NCI-H2196 treated with DMSO at 0.1 percent for 48 hours (cell line): ENCODE measurements at regions not wholly inside any gene's neighbourhood (a gene's known extent, or its start where the extent isn't known, plus 50 kb on each side); places are given as distances from the start of the nearest gene placed in this dataset.
"Not testable (repeated sequence)": the region's sequence is repeated elsewhere in the genome, so short reads cannot be mapped to it uniquely, and the experiment has no call there.

Source experiments
- DNase-seq: peaks from one replicate; lab custom pipeline; 2025; ENCODE audit not compliant: unreplicated experiment; lab: John Stamatoyannopoulos, UW

DNA sequence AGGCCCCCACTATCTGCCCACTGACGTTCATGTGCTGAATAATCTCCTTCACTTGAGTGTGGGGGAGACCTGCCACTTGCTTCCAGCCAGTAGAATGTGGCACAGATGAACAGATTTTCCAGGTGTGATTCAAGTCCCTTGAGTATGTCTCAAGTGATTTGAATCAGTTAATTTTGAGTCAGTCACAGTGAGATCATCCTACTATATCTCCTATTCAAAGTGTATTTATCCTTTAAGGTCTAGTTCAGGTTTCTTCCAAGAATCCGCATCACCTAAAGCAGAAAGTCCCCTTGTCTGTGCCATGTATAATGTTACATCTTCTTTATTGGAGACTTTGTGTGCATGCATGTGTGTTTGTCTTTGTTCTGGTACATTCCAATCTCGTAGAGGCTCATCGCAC is 208.3 kb upstream of the DAB2 start:
- DNase-seq, result no peak

DNA sequence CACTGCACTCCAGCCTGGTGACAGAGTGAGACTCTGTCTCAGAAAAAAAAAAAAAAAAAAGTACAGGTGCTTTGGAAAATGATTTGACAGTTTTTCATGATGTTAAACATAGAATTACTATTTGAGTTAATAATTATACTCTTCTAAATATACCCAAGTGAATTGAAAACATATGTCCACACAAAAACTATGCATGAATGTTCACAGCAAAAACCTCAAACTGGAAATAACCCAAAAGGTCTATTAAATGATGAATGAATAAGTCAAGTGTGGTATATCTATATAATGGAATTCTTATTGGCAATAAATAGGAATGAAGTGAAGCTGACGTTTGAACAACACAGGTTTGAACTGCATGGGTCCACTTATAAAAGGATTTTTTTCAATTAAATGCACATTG is 207.2 kb upstream of the DAB2 start:
- no peak for DNase-seq

DNA sequence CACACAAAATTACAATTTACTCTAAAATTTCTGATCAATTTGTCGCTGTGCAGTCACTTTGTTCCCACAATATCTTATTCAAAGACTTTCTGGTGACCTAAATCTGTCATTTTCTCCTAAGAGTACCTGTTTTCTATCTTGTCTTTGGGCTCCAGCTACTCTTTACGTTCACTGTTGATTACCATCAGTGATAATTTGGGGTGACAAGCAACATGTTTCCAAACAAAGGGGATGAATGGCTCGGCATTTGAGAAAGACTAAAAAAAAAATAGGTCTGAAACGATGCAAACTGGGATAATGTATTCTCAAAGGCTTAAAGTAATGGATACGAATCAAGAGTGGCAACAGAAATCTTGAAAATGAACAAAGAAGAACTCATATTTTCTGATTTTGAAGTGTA is 205.2 kb upstream of the DAB2 start:
- DNase-seq, result no peak

DNA sequence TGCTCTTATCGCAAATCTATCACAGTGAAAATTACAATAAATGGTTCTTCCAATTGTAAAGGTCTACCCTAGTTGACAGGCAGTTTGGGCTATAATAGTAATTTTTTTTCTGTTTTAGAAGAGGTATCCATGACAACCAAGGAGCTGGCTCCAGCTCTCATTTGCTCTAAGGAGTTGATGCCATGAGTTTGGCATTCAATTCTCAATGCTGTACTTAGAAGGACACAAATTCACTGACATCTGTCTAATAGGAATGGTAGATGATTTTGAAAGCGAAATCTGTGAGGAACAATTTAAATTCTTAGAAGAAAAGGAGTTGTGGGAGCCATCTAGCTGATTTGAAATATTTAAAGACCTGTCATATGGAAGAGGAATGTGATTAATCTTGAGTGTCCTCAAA is 203.6 kb upstream of the DAB2 start:
- no peak for DNase-seq

DNA sequence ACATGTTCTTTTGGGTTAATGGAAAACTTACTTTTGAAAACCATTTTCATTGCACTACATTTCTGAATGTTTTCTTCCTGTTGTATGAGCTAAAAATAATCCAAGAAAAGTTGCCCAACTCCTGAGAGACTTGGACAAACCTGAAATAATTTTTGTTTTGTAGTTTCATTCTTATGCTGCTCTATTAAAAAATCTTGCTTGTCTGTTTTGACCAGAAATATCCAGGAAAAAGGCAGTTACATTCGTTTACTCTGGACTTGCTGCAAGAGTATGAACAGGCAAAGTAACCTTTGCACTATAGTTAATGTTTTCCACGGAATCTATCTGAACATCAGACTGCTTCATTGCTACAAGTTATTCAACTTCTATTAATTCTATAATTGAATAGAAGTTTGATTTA is 200.1 kb upstream of the DAB2 start:
- no peak for DNase-seq

DNA sequence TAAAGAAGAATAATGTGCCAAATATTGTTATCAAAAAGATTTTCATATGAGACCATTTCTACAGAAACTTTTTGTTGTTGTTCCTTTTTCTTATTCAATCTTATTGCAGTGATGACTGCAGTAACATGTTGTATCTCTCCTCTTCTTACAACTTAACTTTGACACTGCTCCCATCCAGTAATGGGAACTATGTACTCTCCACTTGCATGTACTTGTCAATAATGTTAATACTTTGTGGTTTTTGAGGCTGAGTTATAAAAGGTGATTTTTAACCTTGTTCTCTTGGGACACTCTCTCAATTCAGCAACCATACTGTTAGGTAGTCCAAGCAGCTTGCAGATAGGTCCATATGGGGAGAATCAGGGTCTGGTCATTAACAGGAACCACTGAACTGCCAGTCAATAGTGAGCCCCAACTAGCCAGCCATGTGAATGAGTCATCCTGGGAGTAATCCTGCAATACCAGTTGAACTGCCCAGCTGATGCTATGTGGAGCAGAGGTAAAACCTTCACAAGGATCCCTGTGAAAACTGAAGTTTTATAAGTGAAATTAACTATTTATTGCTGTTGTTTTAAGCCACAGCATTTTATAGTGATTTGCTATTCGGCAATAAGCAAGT is 199.6 kb upstream of the DAB2 start:
- no peak for DNase-seq

DNA sequence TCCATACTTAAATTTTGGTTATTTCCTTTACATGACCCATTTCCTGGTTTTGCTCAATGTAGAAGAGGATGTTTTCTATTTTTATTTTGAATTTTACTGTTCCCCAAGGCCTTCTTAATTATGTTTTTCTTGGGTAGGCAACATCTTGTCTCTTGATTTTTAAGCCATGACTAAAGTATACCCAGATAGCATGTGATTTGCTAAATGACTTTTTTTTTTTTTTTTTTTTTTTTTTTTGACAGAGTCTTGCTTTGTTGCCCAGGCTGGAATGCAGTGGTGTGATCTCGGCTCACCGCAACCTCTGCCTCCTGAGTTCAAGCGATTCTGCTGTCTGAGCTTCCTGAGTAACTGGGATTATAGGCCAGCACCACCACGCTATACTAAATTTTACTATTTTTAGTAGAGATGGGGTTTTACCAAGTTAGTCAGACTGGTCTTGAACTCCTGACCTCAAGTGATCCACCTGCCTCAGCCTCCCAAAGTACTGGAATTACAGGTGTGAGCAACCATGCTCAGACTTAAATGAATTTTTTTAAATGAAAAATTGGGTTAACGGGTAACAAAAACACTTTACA is 198.6 kb upstream of the DAB2 start:
- no peak for DNase-seq

DNA sequence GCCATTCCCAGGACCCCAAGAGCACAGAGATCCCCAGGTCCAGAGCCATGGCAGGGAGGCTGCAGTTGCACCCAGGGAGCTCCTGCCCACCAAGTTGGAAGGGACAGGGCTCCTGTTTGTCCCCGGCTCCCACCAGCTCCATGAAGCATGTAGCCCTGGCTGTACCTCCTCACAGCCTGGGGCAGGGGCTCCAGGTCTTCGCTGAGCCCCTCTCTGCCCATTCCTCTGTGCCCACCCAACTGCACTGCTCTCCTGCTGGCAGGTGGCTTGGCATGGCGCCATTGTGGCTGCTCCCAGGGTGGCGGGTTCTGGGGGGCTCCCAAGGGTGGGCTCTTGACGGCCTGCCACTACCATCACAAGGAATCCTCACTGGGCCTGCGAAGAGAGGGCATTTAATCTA is 197.5 kb upstream of the DAB2 start:
- DNase-seq, result no peak

DNA sequence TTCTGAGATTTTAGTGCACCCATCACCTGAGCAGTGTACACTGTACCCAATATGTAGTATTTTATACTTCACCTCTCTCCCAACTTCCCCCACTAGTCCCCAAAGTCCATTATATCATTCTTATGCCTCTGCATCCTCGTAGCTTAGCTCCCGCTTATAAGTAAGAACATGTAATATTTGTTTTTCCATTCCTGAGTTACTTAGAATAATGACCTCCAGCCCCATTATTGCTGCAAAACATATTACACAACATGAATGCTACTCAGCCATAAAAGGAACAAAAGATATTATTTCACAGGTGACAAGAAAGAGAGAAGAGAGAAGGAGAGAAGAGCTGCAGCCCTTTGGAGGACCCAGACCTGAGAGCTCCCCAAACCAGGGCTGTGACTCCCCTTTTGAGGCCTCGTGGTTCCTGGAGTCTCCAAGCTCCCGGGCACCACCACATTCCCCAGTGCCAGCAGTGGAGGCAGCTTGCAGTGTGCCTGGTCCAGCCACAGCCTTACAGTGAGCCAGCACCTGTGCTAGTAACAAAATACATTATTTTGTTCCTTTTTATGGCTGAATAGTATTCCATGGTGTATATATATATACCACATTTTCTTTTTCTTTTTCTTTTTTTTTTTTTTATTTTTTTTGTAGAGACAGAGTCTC is 194.5 kb upstream of the DAB2 start:
- DNase-seq, result no peak

DNA sequence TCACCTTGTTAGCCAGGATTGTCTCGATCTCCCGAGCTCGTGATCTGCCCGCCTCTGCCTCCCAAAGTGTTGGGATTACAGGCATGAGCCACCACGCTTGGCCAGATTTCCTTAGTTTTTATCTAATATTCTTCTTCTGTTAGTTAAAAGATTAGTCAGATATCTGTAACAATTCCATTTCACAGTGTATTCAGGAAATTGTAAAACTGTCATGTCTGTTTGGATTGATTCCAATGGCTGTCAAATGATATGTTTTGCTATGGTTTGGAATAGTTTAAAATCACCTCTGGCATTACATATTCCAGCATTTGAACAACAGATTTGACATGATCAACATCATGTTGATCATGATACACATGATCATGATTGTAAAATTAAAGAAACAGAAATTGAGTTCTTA is 193.6 kb upstream of the DAB2 start:
- DNase-seq, result no peak

DNA sequence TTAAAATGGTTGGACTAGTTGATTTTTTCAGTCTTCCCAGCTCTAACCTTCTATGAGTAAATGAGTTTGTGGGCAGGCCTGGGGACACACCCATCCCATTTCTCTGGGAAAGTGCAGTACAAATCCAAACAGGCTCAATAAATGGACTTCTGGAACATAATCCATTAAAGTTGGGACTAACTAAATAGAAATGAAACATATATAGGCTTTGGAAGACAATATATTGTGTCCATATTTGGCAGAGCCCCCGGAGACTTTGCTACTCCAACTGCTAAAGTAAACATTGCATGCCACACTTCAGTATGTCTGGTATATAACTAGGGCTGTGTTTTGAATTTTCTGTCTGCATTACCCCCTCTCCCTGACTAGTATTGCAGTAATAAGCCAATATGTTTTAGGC is 191.4 kb upstream of the DAB2 start:
- no peak for DNase-seq

DNA sequence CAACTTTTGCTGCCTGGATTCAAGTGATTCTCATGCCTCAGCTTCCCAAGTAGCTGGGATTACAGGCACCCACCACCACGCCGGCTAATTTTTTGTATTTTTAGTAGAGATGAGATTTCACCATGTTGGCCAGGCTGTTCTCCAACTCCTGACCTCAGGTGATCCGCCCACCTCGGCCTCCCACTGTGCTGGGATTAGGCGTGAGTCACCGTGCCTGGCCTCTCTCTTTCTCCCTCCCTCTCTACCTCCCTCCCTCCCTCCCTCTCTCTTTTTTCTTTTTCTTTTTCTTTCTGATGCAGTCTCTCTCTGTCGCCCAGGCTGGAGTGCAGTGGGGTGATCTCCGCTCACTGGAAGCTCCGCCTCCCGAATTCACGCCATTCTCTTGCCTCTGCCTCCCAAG is 186.3 kb upstream of the DAB2 start:
- not testable (repeated sequence) for DNase-seq

DNA sequence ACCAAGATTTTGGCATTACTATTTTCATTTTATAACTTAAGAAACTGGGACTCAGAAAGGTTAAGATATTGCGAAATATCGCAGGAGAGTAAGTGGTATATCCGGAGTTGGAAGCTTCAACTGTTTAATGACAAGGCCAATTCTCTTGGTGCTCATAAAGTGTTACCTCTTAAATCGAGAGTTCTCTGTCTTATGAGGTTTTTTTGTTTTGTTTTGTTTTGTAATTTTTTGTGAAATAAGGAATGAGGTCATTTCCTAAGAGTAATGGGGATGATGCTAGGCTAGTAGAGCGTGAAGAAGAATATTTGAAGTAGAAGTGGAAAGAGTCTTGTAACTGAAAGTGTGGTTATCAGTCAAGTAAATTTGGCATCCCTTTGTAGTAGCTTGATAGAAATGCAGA is 183.2 kb upstream of the DAB2 start:
- no peak for DNase-seq

DNA sequence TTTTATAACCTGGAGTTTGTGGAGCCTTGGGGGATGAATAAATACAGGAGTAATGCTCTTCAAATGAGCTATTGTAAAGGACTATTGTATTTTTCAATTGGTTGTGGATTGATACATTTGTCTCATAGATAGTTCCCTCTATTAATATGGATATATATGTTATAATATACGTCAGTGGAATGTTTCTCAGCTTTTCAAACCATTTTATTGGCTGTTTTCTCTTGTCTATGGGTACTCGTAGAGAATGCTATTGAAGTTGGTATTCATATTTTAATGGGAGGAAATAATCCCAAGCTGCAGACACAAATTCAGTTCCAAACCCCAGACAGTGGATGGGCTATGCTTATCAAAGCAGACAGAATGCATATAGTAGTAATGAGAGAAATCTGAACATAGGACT is 181.8 kb upstream of the DAB2 start:
- DNase-seq, result no peak

DNA sequence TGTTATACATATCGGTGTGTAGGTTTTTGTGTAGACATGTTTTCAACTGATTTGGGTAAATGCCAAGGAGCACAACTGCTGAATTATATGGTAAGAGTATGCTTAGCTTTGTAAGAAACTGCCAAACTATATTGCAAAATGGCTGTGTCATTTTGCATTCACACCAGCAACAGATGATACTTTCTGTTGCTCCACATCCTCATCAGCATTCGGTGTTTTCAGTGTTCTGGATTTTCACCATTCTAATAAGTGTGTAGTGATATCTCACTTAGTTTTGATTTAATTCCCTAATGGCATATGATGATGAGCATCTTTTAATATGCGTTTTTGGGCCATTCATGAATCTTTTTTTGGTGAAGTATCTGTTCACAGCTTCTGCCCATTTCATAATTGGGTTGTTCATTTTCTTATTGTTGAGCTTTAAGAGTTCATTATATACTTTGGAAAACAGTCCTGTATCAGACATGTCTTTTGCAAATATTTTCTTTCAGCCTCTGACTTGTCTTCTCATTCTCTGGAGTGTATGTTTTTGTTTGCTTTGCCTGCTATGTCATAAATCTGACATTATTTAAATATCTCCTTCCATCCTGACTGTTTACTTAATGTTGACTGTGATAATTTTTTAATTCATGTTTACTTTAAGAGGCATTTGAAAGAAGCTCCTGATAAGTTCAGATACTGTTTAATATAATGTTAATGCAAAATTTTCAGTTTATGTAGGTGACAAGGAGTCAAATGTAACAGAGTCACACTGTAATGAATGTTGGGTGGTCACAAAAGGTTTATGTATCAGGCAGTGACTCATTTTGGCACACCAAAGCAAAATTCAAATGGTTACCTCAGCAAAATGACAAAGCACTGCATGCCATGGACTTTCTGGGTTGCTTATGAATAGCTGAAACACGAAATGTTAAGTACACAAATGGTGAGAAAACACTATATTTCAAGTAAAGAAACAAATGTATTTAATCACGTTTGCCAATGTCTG is 181.1 kb upstream of the DAB2 start:
- no peak for DNase-seq

DNA sequence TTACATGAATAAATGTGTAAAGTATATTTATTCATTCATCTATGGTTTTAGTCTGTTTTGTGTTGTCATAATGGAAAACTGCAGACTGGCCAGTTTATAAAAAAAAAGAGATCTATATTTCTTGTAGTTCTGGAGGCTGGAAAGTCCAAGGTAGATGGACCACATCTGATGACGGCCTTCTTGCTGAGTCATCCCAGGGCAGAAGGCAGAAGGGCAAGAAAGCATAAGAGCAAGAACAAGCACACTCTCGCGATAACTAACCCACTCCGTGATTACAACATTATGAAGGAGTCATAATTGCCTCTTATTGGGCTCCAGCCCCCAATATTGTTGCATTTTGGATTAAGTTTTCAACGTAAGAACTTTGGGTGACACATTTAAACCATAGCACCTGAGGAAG is 180.4 kb upstream of the DAB2 start:
- no peak for DNase-seq

DNA sequence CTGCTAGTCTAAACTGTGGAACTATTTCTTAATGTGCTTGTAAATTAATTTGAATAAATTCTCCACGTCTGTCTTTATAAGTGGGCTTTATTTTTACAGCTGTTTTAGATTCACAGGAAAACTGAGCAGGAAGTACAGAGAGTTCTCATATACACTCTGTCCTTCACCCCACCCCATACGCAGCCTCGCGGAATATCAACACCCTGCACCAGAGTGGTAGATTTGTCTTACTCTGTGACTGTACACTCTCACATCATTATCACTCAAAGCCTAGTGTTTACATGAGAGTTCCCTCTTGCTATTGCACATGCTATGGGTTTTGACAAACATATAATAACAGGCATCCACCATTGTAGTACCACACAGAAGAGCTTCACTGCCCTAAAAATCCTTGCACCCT is 179.7 kb upstream of the DAB2 start:
- DNase-seq, result no peak

DNA sequence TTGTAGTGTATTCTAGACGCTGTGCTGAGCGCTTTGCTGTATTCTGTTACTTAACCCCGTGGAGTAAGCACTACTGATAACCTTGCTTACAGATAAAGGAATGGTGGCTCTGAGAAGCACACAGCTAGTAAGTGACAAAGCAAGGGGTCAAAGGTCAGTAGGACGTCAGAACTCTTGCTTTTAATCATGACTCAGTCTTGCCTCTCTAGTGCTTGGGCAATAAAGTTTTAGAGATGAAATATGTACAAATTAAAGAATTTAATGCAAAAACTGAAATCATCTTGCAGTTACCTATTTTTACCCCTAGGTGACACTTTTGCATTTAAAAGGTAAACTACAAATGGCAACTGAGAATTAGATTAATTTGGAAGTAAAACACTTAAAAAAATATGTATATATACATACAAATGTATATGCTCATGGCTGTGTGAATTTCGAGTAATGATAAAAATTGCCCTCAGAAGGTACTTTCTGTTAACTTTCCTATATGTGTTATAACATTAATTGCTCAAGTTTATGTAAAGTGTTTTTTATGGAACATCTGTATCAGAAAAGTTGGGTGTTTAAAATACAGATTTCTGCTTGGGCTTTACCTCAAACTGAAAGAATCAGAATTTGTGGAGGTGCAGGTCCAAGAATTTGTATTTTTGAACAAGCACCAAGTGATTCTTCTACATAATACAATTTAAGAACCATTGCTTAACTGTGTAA is 175.1 kb upstream of the DAB2 start:
- peak; percentile 21 for DNase-seq

DNA sequence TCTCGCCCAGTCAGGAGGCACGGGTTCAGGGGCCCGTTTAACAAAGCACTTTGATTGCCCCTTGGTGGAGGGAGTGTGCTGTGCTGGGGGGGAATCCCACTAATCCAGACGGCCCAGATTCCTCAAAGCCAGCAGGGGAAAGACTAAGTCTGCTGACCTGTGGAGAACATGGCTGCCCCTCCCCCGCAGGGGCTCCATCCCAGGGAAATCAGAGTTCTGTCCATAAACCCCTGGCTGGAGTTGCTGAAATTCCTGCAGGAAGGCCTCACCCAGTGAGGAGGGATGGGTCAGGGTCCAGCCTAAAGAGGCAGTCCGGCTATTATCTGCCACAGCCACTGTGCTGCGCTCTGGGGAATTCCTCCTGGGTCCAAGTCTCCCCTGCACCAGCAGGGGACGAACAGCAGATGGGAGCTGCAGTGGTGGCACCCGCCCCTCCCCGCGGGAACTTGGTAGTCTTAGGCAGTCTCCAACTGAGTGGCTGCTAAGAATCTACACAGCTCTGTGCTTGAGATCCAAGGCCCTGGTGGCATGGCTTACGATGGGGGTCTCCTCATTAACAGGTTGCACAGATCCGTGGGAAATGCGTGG is 174.0 kb upstream of the DAB2 start:
- no peak for DNase-seq

DNA sequence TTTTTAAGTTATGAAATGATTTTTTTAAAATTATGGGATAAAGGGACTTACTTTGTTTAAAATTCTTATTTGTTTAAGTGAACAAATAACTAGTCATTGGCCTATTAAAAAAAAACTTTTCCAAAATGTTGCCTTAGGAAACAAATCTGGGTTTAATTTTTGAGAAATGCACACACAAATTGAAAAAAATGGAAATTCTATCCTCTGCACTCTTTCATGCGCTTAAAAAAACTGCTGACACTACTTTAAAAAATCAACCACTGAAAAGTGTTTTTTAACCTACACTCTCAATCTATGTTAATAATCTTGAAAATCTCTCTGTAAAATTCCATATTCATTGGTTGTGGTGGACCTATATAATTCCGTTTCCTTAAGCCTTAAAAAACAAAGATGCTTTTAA is 163.4 kb upstream of the DAB2 start:
- DNase-seq, result no peak

DNA sequence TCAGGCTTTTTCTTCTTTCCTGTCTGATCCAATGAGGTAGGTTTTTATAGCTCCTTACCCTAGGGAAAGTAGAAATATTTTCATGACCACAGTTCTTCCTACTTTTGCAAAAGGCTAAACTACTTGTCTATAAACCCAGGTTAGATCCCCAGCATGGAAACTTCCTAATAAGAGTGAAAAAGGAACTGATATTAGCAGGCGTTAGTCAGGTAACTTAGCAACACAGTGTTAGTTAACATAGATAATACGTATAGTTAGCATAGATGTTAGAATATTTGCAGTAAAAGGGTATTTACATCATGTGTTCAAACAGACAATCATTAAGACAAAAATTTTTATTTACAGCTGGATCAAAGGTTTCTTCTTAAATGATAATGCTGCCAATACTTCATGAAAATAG is 162.9 kb upstream of the DAB2 start:
- no peak for DNase-seq
